HCT116 (cell line): ENCODE measurements at regions not wholly inside any gene's neighbourhood (a gene's known extent, or its start where the extent isn't known, plus 50 kb on each side); places are given as distances from the start of the nearest gene placed in this dataset.

ENCODE experiments used
- ATAC-seq: fragments of 200-7000 bp; cut with Tn5 transposase; 2 replicates; pipeline ENCODE4 v1.9.1; 2020; ENCODE audit warnings: mild to moderate bottlenecking, moderate library complexity
- BruUV-seq: library from RNA; stranded (reverse); fragments of 400-500 nt; replicated peaks from 2 replicates; lab custom pipeline; 2021; lab: Mats Ljungman, UMichigan
- CTCF ChIA-PET: fragments of 300-600 bp; sonication (Branson Sonifier 250); formaldehyde crosslinking; loops from one replicate; lab custom pipeline; 2021; ENCODE audit warnings: antibody characterized with exemption; lab: Charles Lee
- POLR2A ChIA-PET: fragments of 300-600, 350-600 bp; sonication (Branson Sonifier 250); formaldehyde crosslinking; loops from one replicate; lab custom pipeline; 2021; ENCODE audit warnings: antibody characterized with exemption; lab: Charles Lee
- RAD21 ChIA-PET, 2 experiments: fragments of 300-600 bp; sonication (Branson Sonifier 250); formaldehyde crosslinking; loops; one replicate each; lab custom pipeline; 2023; ENCODE audit warnings: low total read pairs in 2 of 2; ENCODE audit not compliant: uncharacterized antibody in 2 of 2, unreplicated experiment in 2 of 2, low non-redundant PET in 1 of 2; lab: Charles Lee
- DNase-seq: peaks from one replicate; pipeline ENCODE4 v3.0.0-alpha.2; 2010; ENCODE audit warnings: low read depth, low spot score
- H2AFZ ChIP-seq: fragments of 200-600 bp; shearing (Covaris generic), sonication (generic); 2 replicates; pipeline ENCODE4 v1.6.1; 2017; ENCODE audit warnings: low read depth, mixed run types, mixed read lengths, antibody characterized with exemption, low read length; ENCODE audit not compliant: poor library complexity, severe bottlenecking
- H3K27ac ChIP-seq: 2 replicates; pipeline ENCODE4 v1.5.1; 2012; ENCODE audit warnings: low read depth, low read length
- H3K27me3 ChIP-seq: fragments of 200-600 bp; sonication (generic); 2 replicates; pipeline ENCODE4 v1.6.1; 2016; ENCODE audit warnings: mixed run types, low read length, mixed read lengths; ENCODE audit not compliant: insufficient read depth
- H3K36me3 ChIP-seq, 2 experiments: fragments of 200-500 bp in 1 of 2; fragments of 200-600 bp in 1 of 2; sonication (Bioruptor generic) in 1 of 2; sonication (generic) in 1 of 2; 2 replicates each; pipeline versions ENCODE4 v1.5.1 to v1.6.1; 2014 to 2016; ENCODE audit warnings: low read length in 2 of 2, inconsistent platforms in 1 of 2, mixed read lengths in 1 of 2, mixed run types in 1 of 2; ENCODE audit not compliant: insufficient read depth in 2 of 2, control insufficient read depth in 1 of 2
- H3K4me1 ChIP-seq, 2 experiments: fragments of 200-600 bp in 1 of 2; sonication (generic) in 1 of 2; 2 replicates each; pipeline versions ENCODE4 v1.5.1 to v1.6.1; 2012 to 2017; ENCODE audit warnings: low read length in 2 of 2, inconsistent platforms in 1 of 2, mild to moderate bottlenecking in 1 of 2, mixed read lengths in 1 of 2, mixed run types in 1 of 2, moderate library complexity in 1 of 2; ENCODE audit not compliant: insufficient read depth in 2 of 2, control insufficient read depth in 1 of 2
- H3K4me2 ChIP-seq: fragments of 200-600 bp; sonication (generic); 2 replicates; pipeline ENCODE4 v1.6.1; 2017; ENCODE audit warnings: mixed run types, low read length, mixed read lengths
- H3K4me3 ChIP-seq, 2 experiments: fragments of 200-600 bp in 1 of 2; sonication (generic) in 1 of 2; replicated peaks in 1 of 2; 2 replicates each; pipeline ENCODE4 v1.5.1; 2011 to 2016; ENCODE audit warnings: low read length in 2 of 2, control low read depth in 1 of 2, low read depth in 1 of 2, mild to moderate bottlenecking in 1 of 2, mixed read lengths in 1 of 2, mixed run types in 1 of 2
- H3K79me2 ChIP-seq: fragments of 200-600 bp; sonication (generic); 2 replicates; pipeline ENCODE4 v1.6.1; 2017; ENCODE audit warnings: mild to moderate bottlenecking, mixed run types, low read length, moderate library complexity, mixed read lengths; ENCODE audit not compliant: insufficient read depth
- H3K9ac ChIP-seq: fragments of 200-600 bp; sonication (generic); 2 replicates; pipeline ENCODE4 v1.6.1; 2016; ENCODE audit warnings: low read length, mixed read lengths
- H3K9me2 ChIP-seq: fragments of 200-600 bp; sonication (generic), shearing (Covaris generic); 2 replicates; pipeline ENCODE4 v1.6.1; 2017; ENCODE audit warnings: mixed run types, mild to moderate bottlenecking, moderate library complexity; ENCODE audit not compliant: insufficient read depth
- H3K9me3 ChIP-seq, 2 experiments: fragments of 200-500 bp in 1 of 2; fragments of 200-600 bp in 1 of 2; sonication (Bioruptor generic) in 1 of 2; sonication (generic) in 1 of 2; 2 replicates each; pipeline ENCODE4 v1.6.1; 2014 to 2017; ENCODE audit warnings: low read length in 2 of 2, mixed read lengths in 2 of 2, inconsistent platforms in 1 of 2, low read depth in 1 of 2, mild to moderate bottlenecking in 1 of 2, mixed run types in 1 of 2, moderate library complexity in 1 of 2; ENCODE audit not compliant: control insufficient read depth in 1 of 2, insufficient read depth in 1 of 2
- H4K20me1 ChIP-seq: fragments of 200-600 bp; sonication (generic), shearing (Covaris generic); 2 replicates; pipeline ENCODE4 v1.6.1; 2017; ENCODE audit warnings: mixed run types, mild to moderate bottlenecking, moderate library complexity; ENCODE audit not compliant: insufficient read depth
- ATF3 ChIP-seq: IDR thresholded peaks from 2 replicates; pipeline ENCODE4 v1.6.1; 2012
- CBX3 ChIP-seq: IDR thresholded peaks from 2 replicates; pipeline ENCODE4 v1.6.1; 2012; ENCODE audit warnings: low read depth
- CEBPB ChIP-seq: IDR thresholded peaks from 2 replicates; pipeline ENCODE4 v1.6.1; 2012; ENCODE audit warnings: low read depth
- EGR1 ChIP-seq: IDR thresholded peaks from 2 replicates; pipeline ENCODE4 v1.6.1; 2012; ENCODE audit warnings: low read depth
- EZH2 ChIP-seq: fragments of 200-600 bp; sonication (generic); IDR thresholded peaks from 2 replicates; pipeline ENCODE4 v1.6.1; 2017; ENCODE audit warnings: antibody characterized with exemption, mixed run types
- EZH2phosphoT487 ChIP-seq: fragments of 200-600 bp; IDR thresholded peaks from 2 replicates; pipeline ENCODE4 v1.6.1; 2018; ENCODE audit warnings: antibody characterized with exemption, borderline replicate concordance
- FOSL1 ChIP-seq: IDR thresholded peaks from 2 replicates; pipeline ENCODE4 v1.6.1; 2012; ENCODE audit warnings: low read depth
- JUND ChIP-seq: IDR thresholded peaks from 2 replicates; pipeline ENCODE4 v1.6.1; 2012
- POLR2A ChIP-seq: IDR thresholded peaks from 2 replicates; pipeline ENCODE4 v1.7.0; 2011; ENCODE audit warnings: borderline replicate concordance; ENCODE audit not compliant: insufficient read depth, insufficient read length; ENCODE audit errors: extremely low read depth
- RAD21 ChIP-seq: IDR thresholded peaks from 2 replicates; pipeline ENCODE4 v1.6.1; 2012; ENCODE audit warnings: low read depth, mild to moderate bottlenecking
- SIN3A ChIP-seq: IDR thresholded peaks from 2 replicates; pipeline ENCODE4 v1.6.1; 2012; ENCODE audit warnings: low read depth
- SRF ChIP-seq: IDR thresholded peaks from 2 replicates; pipeline ENCODE4 v1.6.1; 2012; ENCODE audit warnings: low read depth
- YY1 ChIP-seq: IDR thresholded peaks from 2 replicates; pipeline ENCODE4 v1.6.1; 2011; ENCODE audit warnings: low read length, low read depth, moderate library complexity, mild to moderate bottlenecking; ENCODE audit not compliant: insufficient replicate concordance; ENCODE audit errors: extremely low read depth
- ZFX ChIP-seq: fragments of 450-650 bp; IDR thresholded peaks from 2 replicates; pipeline ENCODE4 v1.6.1; 2017
- ZNF274 ChIP-seq: fragments of 200-500 bp; sonication (Bioruptor generic); IDR thresholded peaks from 2 replicates; pipeline ENCODE4 v1.6.1; 2014; ENCODE audit warnings: mild to moderate bottlenecking, low read depth, low read length, inconsistent platforms
- intact Hi-C: fragments of 100-400 bp; cut with micrococcal nuclease; formaldehyde crosslinking; loops from 2 replicates; pipeline ENCODE4 v1.10.0; 2022
- TF ChIP-seq, protein P1 (sequence below), 3 experiments: fragments of 200-600 bp in 1 of 3; sonication (generic) in 1 of 3; IDR thresholded peaks in 2 of 3; conservative IDR thresholded peaks in 1 of 3; 2 replicates each; pipeline ENCODE4 v1.5.1; 2012 to 2017; ENCODE audit warnings: low read depth in 2 of 3, low read length in 2 of 3, antibody characterized with exemption in 1 of 3, borderline replicate concordance in 1 of 3, control low read depth in 1 of 3, mild to moderate bottlenecking in 1 of 3, mixed read lengths in 1 of 3, mixed run types in 1 of 3, moderate library complexity in 1 of 3; ENCODE audit not compliant: insufficient read depth in 1 of 3
- TF ChIP-seq, protein P2 (sequence below): IDR thresholded peaks from 2 replicates; pipeline ENCODE4 v1.6.1; 2012

GRCh38 chr18:38759457-38759856, 1193.9 kb upstream of the CELF4 start:
- BruUV-seq = no TSS peak
- Histone ChIP-seq H3K9me3 (no peaks in the 10 kb centered on the region), H3K9me2 (no peaks in the 10 kb centered on the region), H3K27ac (no peak overlapping the region), H3K27me3 (no peaks in the 10 kb centered on the region), H3K4me3 (no peak overlapping the region), H3K36me3 (no peaks in the 10 kb centered on the region)
- ChIA-PET RAD21 (no interaction called here), CTCF (no interaction called here), POLR2A (no interaction called here)
- ATAC-seq = no peak
- no peak for TF ChIP-seq EGR1
- no peak for TF ChIP-seq EZH2
- TF ChIP-seq, protein P1, sequence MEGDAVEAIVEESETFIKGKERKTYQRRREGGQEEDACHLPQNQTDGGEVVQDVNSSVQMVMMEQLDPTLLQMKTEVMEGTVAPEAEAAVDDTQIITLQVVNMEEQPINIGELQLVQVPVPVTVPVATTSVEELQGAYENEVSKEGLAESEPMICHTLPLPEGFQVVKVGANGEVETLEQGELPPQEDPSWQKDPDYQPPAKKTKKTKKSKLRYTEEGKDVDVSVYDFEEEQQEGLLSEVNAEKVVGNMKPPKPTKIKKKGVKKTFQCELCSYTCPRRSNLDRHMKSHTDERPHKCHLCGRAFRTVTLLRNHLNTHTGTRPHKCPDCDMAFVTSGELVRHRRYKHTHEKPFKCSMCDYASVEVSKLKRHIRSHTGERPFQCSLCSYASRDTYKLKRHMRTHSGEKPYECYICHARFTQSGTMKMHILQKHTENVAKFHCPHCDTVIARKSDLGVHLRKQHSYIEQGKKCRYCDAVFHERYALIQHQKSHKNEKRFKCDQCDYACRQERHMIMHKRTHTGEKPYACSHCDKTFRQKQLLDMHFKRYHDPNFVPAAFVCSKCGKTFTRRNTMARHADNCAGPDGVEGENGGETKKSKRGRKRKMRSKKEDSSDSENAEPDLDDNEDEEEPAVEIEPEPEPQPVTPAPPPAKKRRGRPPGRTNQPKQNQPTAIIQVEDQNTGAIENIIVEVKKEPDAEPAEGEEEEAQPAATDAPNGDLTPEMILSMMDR (IDR thresholded peaks at IDR 0.05 in 2 of 3, conservative IDR thresholded peaks at IDR 0.05 in 1 of 3; ENCODE audit: borderline replicate concordance in 1 of 3, insufficient read depth in 1 of 3, low read depth in 2 of 3, low read length in 2 of 3) = no peak
- TF ChIP-seq SIN3A = no peak
- TF ChIP-seq, protein P2, sequence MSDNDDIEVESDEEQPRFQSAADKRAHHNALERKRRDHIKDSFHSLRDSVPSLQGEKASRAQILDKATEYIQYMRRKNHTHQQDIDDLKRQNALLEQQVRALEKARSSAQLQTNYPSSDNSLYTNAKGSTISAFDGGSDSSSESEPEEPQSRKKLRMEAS = no peak
- no peak for TF ChIP-seq RAD21
- TF ChIP-seq SRF = no peak
- TF ChIP-seq CBX3 = no peak
- no peak for TF ChIP-seq CEBPB
- no peak for TF ChIP-seq FOSL1
- no peak for TF ChIP-seq ATF3
- no peak for TF ChIP-seq ZNF274
- no peak for TF ChIP-seq ZFX
- no peak for TF ChIP-seq JUND
- TF ChIP-seq YY1 = no peak
- TF ChIP-seq POLR2A = no peak
- no peak for TF ChIP-seq EZH2phosphoT487
- TF ChIP-seq, all 23 proteins: peak for 0
- H3K9ac ChIP-seq = no peak overlapping the region
- intact Hi-C loops = no loop called here
- no peak overlapping the region for H3K4me2 ChIP-seq
- no peaks in the 10 kb centered on the region for H3K4me1 ChIP-seq
- no peak for DNase-seq
- no peak overlapping the region for H2AFZ ChIP-seq
- H3K79me2 ChIP-seq = no peaks in the 10 kb centered on the region
- no peaks in the 10 kb centered on the region for H4K20me1 ChIP-seq
